NB4 (cell line): ENCODE measurements at regions not wholly inside any gene's neighbourhood (a gene's known extent, or its start where the extent isn't known, plus 50 kb on each side); places are given as distances from the start of the nearest gene placed in this dataset.

Experiments
- POLR2A ChIP-seq: IDR thresholded peaks from 2 replicates; pipeline ENCODE4 v1.6.1; 2011; ENCODE audit warnings: mild to moderate bottlenecking; ENCODE audit not compliant: insufficient read length; ENCODE audit errors: extremely low read depth
- TF ChIP-seq, protein P1 (sequence below): IDR thresholded peaks from one replicate; pipeline ENCODE4 v1.5.1; 2012; ENCODE audit warnings: low read depth, low read length
- TF ChIP-seq, protein P2 (sequence below): IDR thresholded peaks from 2 replicates; pipeline ENCODE4 v1.6.1; 2011; ENCODE audit warnings: low read depth, low read length

GRCh38 chr7:130891254-130892094 is 157.5 kb upstream of the KLF14 start:
- no peak for TF ChIP-seq POLR2A
- TF ChIP-seq, protein P1, sequence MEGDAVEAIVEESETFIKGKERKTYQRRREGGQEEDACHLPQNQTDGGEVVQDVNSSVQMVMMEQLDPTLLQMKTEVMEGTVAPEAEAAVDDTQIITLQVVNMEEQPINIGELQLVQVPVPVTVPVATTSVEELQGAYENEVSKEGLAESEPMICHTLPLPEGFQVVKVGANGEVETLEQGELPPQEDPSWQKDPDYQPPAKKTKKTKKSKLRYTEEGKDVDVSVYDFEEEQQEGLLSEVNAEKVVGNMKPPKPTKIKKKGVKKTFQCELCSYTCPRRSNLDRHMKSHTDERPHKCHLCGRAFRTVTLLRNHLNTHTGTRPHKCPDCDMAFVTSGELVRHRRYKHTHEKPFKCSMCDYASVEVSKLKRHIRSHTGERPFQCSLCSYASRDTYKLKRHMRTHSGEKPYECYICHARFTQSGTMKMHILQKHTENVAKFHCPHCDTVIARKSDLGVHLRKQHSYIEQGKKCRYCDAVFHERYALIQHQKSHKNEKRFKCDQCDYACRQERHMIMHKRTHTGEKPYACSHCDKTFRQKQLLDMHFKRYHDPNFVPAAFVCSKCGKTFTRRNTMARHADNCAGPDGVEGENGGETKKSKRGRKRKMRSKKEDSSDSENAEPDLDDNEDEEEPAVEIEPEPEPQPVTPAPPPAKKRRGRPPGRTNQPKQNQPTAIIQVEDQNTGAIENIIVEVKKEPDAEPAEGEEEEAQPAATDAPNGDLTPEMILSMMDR, result no peak
- TF ChIP-seq, protein P2, sequence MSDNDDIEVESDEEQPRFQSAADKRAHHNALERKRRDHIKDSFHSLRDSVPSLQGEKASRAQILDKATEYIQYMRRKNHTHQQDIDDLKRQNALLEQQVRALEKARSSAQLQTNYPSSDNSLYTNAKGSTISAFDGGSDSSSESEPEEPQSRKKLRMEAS, result no peak
